HEK293 (cell line): ENCODE measurements at regions not wholly inside any gene's neighbourhood (a gene's known extent, or its start where the extent isn't known, plus 50 kb on each side); places are given as distances from the start of the nearest gene placed in this dataset.

Source experiments
- BCL11A ChIP-seq: fragments of 450-650 bp; formaldehyde crosslinking; IDR thresholded peaks from 2 replicates; pipeline ENCODE4 v1.5.1; 2016; ENCODE audit warnings: low read depth, missing biosample characterization, missing genetic modification characterization
- BCL11B ChIP-seq: fragments of 450-650 bp; formaldehyde crosslinking; IDR thresholded peaks from 2 replicates; pipeline ENCODE4 v1.5.1; 2016; ENCODE audit warnings: low read depth, missing biosample characterization, missing genetic modification characterization
- BCL6B ChIP-seq: fragments of 450-650 bp; formaldehyde crosslinking; IDR thresholded peaks from 2 replicates; pipeline ENCODE4 v1.5.1; 2017; ENCODE audit warnings: missing biosample characterization, missing genetic modification characterization
- KLF17 ChIP-seq: fragments of 450-650 bp; formaldehyde crosslinking; IDR thresholded peaks from 2 replicates; pipeline ENCODE4 v1.5.1; 2016; ENCODE audit warnings: missing biosample characterization, missing genetic modification characterization
- MEIS1 ChIP-seq: sonication (generic); formaldehyde crosslinking; IDR thresholded peaks from 2 replicates; pipeline ENCODE4 v1.8.1; 2022; ENCODE audit warnings: missing genetic modification reagents, mild to moderate bottlenecking, borderline replicate concordance
- OVOL3 ChIP-seq: fragments of 450-650 bp; formaldehyde crosslinking; IDR thresholded peaks from 2 replicates; pipeline ENCODE4 v1.5.1; 2016; ENCODE audit warnings: missing biosample characterization, missing genetic modification characterization
- PRDM10 ChIP-seq: fragments of 450-650 bp; formaldehyde crosslinking; IDR thresholded peaks from 2 replicates; pipeline ENCODE4 v1.5.1; 2016; ENCODE audit warnings: missing biosample characterization, missing genetic modification characterization
- PRDM2 ChIP-seq: fragments of 450-650 bp; formaldehyde crosslinking; IDR thresholded peaks from 2 replicates; pipeline ENCODE4 v1.5.1; 2016; ENCODE audit warnings: missing biosample characterization, missing genetic modification characterization, borderline replicate concordance
- RBAK ChIP-seq: fragments of 450-650 bp; formaldehyde crosslinking; IDR thresholded peaks from 2 replicates; pipeline ENCODE4 v1.5.1; 2016; ENCODE audit warnings: missing biosample characterization, missing genetic modification characterization
- SP3 ChIP-seq: fragments of 450-650 bp; formaldehyde crosslinking; IDR thresholded peaks from 2 replicates; pipeline ENCODE4 v1.5.1; 2016; ENCODE audit warnings: missing biosample characterization, missing genetic modification characterization
- YY2 ChIP-seq: fragments of 450-650 bp; formaldehyde crosslinking; IDR thresholded peaks from 2 replicates; pipeline ENCODE4 v1.5.1; 2016; ENCODE audit warnings: missing biosample characterization, missing genetic modification characterization
- ZBTB1 ChIP-seq: fragments of 450-650 bp; formaldehyde crosslinking; IDR thresholded peaks from 2 replicates; pipeline ENCODE4 v1.5.1; 2016; ENCODE audit warnings: missing biosample characterization, missing genetic modification characterization
- ZFHX2 ChIP-seq: fragments of 450-650 bp; formaldehyde crosslinking; conservative IDR thresholded peaks from 2 replicates; pipeline ENCODE4 v1.5.1; 2016; ENCODE audit warnings: missing biosample characterization, missing genetic modification characterization
- ZFP41 ChIP-seq: fragments of 450-650 bp; formaldehyde crosslinking; IDR thresholded peaks from 2 replicates; pipeline ENCODE4 v1.5.1; 2016; ENCODE audit warnings: missing biosample characterization, missing genetic modification characterization, borderline replicate concordance
- ZNF221 ChIP-seq: fragments of 450-650 bp; formaldehyde crosslinking; IDR thresholded peaks from 2 replicates; pipeline ENCODE4 v1.5.1; 2017; ENCODE audit warnings: missing biosample characterization, missing genetic modification characterization, borderline replicate concordance
- ZNF223 ChIP-seq: fragments of 450-650 bp; formaldehyde crosslinking; IDR thresholded peaks from 2 replicates; pipeline ENCODE4 v1.5.1; 2016; ENCODE audit warnings: missing biosample characterization, missing genetic modification characterization
- ZNF248 ChIP-seq: fragments of 450-650 bp; formaldehyde crosslinking; IDR thresholded peaks from 2 replicates; pipeline ENCODE4 v1.5.1; 2017; ENCODE audit warnings: missing biosample characterization, missing genetic modification characterization
- ZNF280C ChIP-seq: fragments of 450-650 bp; formaldehyde crosslinking; IDR thresholded peaks from 2 replicates; pipeline ENCODE4 v1.5.1; 2016; ENCODE audit warnings: missing biosample characterization, missing genetic modification characterization
- ZNF335 ChIP-seq: fragments of 450-650 bp; formaldehyde crosslinking; conservative IDR thresholded peaks from 2 replicates; pipeline ENCODE4 v1.5.1; 2016; ENCODE audit warnings: missing biosample characterization, missing genetic modification characterization
- ZNF626 ChIP-seq: fragments of 450-650 bp; sonication (Bioruptor Pico); formaldehyde crosslinking; IDR thresholded peaks from 2 replicates; pipeline ENCODE4 v1.5.1; 2018; ENCODE audit warnings: missing biosample characterization, missing genetic modification characterization, inconsistent platforms
- ZNF645 ChIP-seq: fragments of 450-650 bp; formaldehyde crosslinking; IDR thresholded peaks from 2 replicates; pipeline ENCODE4; 2016; ENCODE audit warnings: missing biosample characterization, missing genetic modification characterization
- ZNF747 ChIP-seq: fragments of 450-650 bp; formaldehyde crosslinking; IDR thresholded peaks from 2 replicates; pipeline ENCODE4 v1.5.1; 2016; ENCODE audit warnings: missing biosample characterization, missing genetic modification characterization
- ZNF792 ChIP-seq: fragments of 450-650 bp; formaldehyde crosslinking; IDR thresholded peaks from 2 replicates; pipeline ENCODE4 v1.5.1; 2016; ENCODE audit warnings: missing biosample characterization, missing genetic modification characterization
- ZXDB ChIP-seq: fragments of 450-650 bp; formaldehyde crosslinking; IDR thresholded peaks from 2 replicates; pipeline ENCODE4 v1.5.1; 2016; ENCODE audit warnings: missing biosample characterization, missing genetic modification characterization

- TF ChIP-seq PRDM10 = peak; percentile 90
- no peak for TF ChIP-seq BCL11A (tag by site-specific recombination)
- no peak for TF ChIP-seq ZFP41 (tag by site-specific recombination)
- TF ChIP-seq ZNF248 (tag by site-specific recombination) = no peak
- TF ChIP-seq ZNF223 (tag by site-specific recombination) = no peak
- no peak for TF ChIP-seq ZNF626 (tag by site-specific recombination)
- TF ChIP-seq SP3 (tag by site-specific recombination) = no peak
- no peak for TF ChIP-seq KLF17 (tag by site-specific recombination)
- TF ChIP-seq OVOL3 (tag by site-specific recombination) = no peak
- TF ChIP-seq BCL6B (tag by site-specific recombination) = no peak
- TF ChIP-seq MEIS1 (CRISPR knock-in tag) = no peak
- TF ChIP-seq ZNF280C = no peak
- TF ChIP-seq YY2 (tag by site-specific recombination) = no peak
- TF ChIP-seq PRDM2 (tag by site-specific recombination) = no peak
- TF ChIP-seq ZNF645 (tag by site-specific recombination) = no peak
- no peak for TF ChIP-seq ZNF747
- no peak for TF ChIP-seq BCL11B (tag by site-specific recombination)
- no peak for TF ChIP-seq ZBTB1 (tag by site-specific recombination)
- TF ChIP-seq ZXDB (tag by site-specific recombination) = 0 out of 2 replicates have a peak, but pooled peaks have one; percentile 11
- TF ChIP-seq ZFHX2 = peak; percentile 48
- TF ChIP-seq ZNF792 (tag by site-specific recombination) = no peak
- no peak for TF ChIP-seq ZNF221 (tag by site-specific recombination)
- no peak for TF ChIP-seq RBAK (tag by site-specific recombination)
- peak; percentile 61; the same call in 1 of the 2 replicates for TF ChIP-seq ZNF335 (tag by site-specific recombination)
Observed at GRCh38 chr3:150183678-150184425, 213.2 kb upstream of the PFN2 start (continued).
